LHCN-M2 (cell line): ENCODE measurements at regions not wholly inside any gene's neighbourhood (a gene's known extent, or its start where the extent isn't known, plus 50 kb on each side); places are given as distances from the start of the nearest gene placed in this dataset.
"Not testable (repeated sequence)": the region's sequence is repeated elsewhere in the genome, so short reads cannot be mapped to it uniquely, and the experiment has no call there.

Experiments
- DNase-seq: peaks from one replicate; pipeline ENCODE4 v3.0.0-alpha.2; 2012; ENCODE audit warnings: low read depth

GRCh38 chr3:159045279-159045885, 243.5 kb downstream of the MFSD1 start:
- DNase-seq = peak; percentile 65

GRCh38 chr3:159047361-159047760, 245.5 kb downstream of the MFSD1 start:
- DNase-seq = no peak

- DNase-seq = not testable (repeated sequence)
Observed at GRCh38 chr3:159052494-159052893, 250.6 kb downstream of the MFSD1 start.

GRCh38 chr3:159057621-159058020, 255.8 kb downstream of the MFSD1 start:
- DNase-seq = no peak

- DNase-seq = no peak
Observed at GRCh38 chr3:159058859-159059258, 257.0 kb downstream of the MFSD1 start.

GRCh38 chr3:159059395-159059794, 257.5 kb downstream of the MFSD1 start:
- DNase-seq = no peak

- DNase-seq = no peak
Observed at GRCh38 chr3:159062734-159063410, 261.0 kb downstream of the MFSD1 start.

GRCh38 chr3:159069091-159069490, 267.2 kb downstream of the MFSD1 start, which contains the start of gene IQCJ:
IQCJ (plus strand) TSS chr3:159069319.
- DNase-seq = no peak

GRCh38 chr3:159069866-159070425, 268.1 kb downstream of the MFSD1 start:
- DNase-seq = no peak

GRCh38 chr3:159074756-159075701, 273.2 kb downstream of the MFSD1 start:
- no peak for DNase-seq

- peak; percentile 96 for DNase-seq
Observed at GRCh38 chr3:159077860-159078259, 276.0 kb downstream of the MFSD1 start.

- DNase-seq = no peak
Observed at GRCh38 chr3:159080256-159080655, 278.4 kb downstream of the MFSD1 start.

GRCh38 chr3:159080821-159081220, 279.0 kb downstream of the MFSD1 start:
- peak; percentile 19 for DNase-seq

GRCh38 chr3:159082519-159082918, 280.7 kb downstream of the MFSD1 start:
- DNase-seq = peak; percentile 99

GRCh38 chr3:159091936-159092335, 290.1 kb downstream of the MFSD1 start:
- DNase-seq = no peak

GRCh38 chr3:159102001-159102400, 300.1 kb downstream of the MFSD1 start:
- no peak for DNase-seq

- no peak for DNase-seq
Observed at GRCh38 chr3:159112724-159113123, 310.9 kb downstream of the MFSD1 start.

GRCh38 chr3:159113221-159113875, 311.5 kb downstream of the MFSD1 start:
- DNase-seq = no peak

- DNase-seq = no peak
Observed at GRCh38 chr3:159114582-159114981, 312.7 kb downstream of the MFSD1 start.

GRCh38 chr3:159123877-159124276, 322.0 kb downstream of the MFSD1 start:
- no peak for DNase-seq

- peak; percentile 80 for DNase-seq
Observed at GRCh38 chr3:159126261-159127020, 324.6 kb downstream of the MFSD1 start.
